HPDE6-E6E7 (cell line): ENCODE measurements at regions not wholly inside any gene's neighbourhood (a gene's known extent, or its start where the extent isn't known, plus 50 kb on each side); places are given as distances from the start of the nearest gene placed in this dataset.

Experiments used
- DNase-seq: peaks from one replicate; pipeline ENCODE4 v3.0.0; 2011; ENCODE audit warnings: missing footprints; ENCODE audit errors: extremely low spot score

- no peak for DNase-seq
Observed at GRCh38 chr2:149747456-149747855, 159.9 kb upstream of the MMADHC start.

GRCh38 chr2:149745396-149746230, 158.0 kb upstream of the MMADHC start:
- no peak for DNase-seq

GRCh38 chr2:149744865-149745264, 157.3 kb upstream of the MMADHC start:
- DNase-seq, result no peak

GRCh38 chr2:149743842-149744448, 156.4 kb upstream of the MMADHC start:
- DNase-seq, result no peak

GRCh38 chr2:149741646-149742045, 154.1 kb upstream of the MMADHC start:
- no peak for DNase-seq

GRCh38 chr2:149740490-149740889, 152.9 kb upstream of the MMADHC start:
- no peak for DNase-seq

- no peak for DNase-seq
Observed at GRCh38 chr2:149739883-149740265, 152.3 kb upstream of the MMADHC start.

GRCh38 chr2:149739171-149739882, 151.8 kb upstream of the MMADHC start:
- DNase-seq, result no peak

GRCh38 chr2:149738767-149739166, 151.2 kb upstream of the MMADHC start:
- no peak for DNase-seq

GRCh38 chr2:149737896-149738295, 150.3 kb upstream of the MMADHC start:
- DNase-seq, result no peak

- no peak for DNase-seq
Observed at GRCh38 chr2:149735237-149735958, 147.8 kb upstream of the MMADHC start.

GRCh38 chr2:149733936-149734685, 146.5 kb upstream of the MMADHC start:
- DNase-seq, result peak; percentile 4

GRCh38 chr2:149732730-149733290, 145.2 kb upstream of the MMADHC start:
- no peak for DNase-seq

- DNase-seq, result peak; percentile 10
Observed at GRCh38 chr2:149732001-149732685, 144.6 kb upstream of the MMADHC start.

- DNase-seq, result no peak
Observed at GRCh38 chr2:149731079-149731478, 143.5 kb upstream of the MMADHC start.

GRCh38 chr2:149729586-149729985, 142.0 kb upstream of the MMADHC start:
- DNase-seq, result no peak

GRCh38 chr2:149727927-149728326, 140.4 kb upstream of the MMADHC start:
- no peak for DNase-seq

GRCh38 chr2:149725234-149725633, 137.7 kb upstream of the MMADHC start:
- no peak for DNase-seq

- no peak for DNase-seq
Observed at GRCh38 chr2:149724091-149724490, 136.5 kb upstream of the MMADHC start.

GRCh38 chr2:149720615-149721014, 133.0 kb upstream of the MMADHC start:
- no peak for DNase-seq
